ENCODE measurements at regions not wholly inside any gene's neighbourhood (a gene's known extent, or its start where the extent isn't known, plus 50 kb on each side); places are given as distances from the start of the nearest gene placed in this dataset.

- TF ChIP-seq POLR2AphosphoS5 (IDR thresholded peaks at IDR 0.05) (no peak), CTCF (IDR thresholded peaks at IDR 0.05) (no peak), POLR2A (IDR thresholded peaks at IDR 0.05) (no peak)
Measured at GRCh38 chr10:21193196-21193595, 296.1 kb upstream of the NEBL start.

Measured in breast epithelium (tissue), 3 donors.